ENCODE measurements at regions not wholly inside any gene's neighbourhood (a gene's known extent, or its start where the extent isn't known, plus 50 kb on each side); places are given as distances from the start of the nearest gene placed in this dataset.

DNA sequence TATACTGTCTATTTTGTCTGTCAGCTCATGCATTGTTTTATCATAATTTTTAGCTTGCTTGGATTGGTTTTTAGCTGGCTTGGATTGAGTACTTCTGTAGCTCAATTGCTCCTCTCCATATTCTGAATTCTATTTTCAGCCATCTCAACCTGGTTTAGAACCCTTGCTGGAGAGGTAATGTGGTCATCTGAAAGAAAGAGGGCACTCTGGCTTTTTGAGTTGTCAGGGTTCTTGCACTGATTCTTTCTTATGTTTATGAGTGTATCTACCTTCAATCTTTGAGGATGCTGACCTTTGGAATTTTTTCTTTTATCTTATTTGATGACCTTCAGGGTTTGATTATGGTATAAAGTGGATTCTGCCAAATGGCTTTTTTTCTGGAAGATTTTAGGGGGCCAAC is 632.7 kb upstream of the ID4 start:
- TF ChIP-seq, protein P1, sequence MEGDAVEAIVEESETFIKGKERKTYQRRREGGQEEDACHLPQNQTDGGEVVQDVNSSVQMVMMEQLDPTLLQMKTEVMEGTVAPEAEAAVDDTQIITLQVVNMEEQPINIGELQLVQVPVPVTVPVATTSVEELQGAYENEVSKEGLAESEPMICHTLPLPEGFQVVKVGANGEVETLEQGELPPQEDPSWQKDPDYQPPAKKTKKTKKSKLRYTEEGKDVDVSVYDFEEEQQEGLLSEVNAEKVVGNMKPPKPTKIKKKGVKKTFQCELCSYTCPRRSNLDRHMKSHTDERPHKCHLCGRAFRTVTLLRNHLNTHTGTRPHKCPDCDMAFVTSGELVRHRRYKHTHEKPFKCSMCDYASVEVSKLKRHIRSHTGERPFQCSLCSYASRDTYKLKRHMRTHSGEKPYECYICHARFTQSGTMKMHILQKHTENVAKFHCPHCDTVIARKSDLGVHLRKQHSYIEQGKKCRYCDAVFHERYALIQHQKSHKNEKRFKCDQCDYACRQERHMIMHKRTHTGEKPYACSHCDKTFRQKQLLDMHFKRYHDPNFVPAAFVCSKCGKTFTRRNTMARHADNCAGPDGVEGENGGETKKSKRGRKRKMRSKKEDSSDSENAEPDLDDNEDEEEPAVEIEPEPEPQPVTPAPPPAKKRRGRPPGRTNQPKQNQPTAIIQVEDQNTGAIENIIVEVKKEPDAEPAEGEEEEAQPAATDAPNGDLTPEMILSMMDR (conservative IDR thresholded peaks at IDR 0.05) = peak; percentile 35
- TF ChIP-seq ZFX (IDR thresholded peaks at IDR 0.05) = no peak
